ENCODE measurements at regions not wholly inside any gene's neighbourhood (a gene's known extent, or its start where the extent isn't known, plus 50 kb on each side); places are given as distances from the start of the nearest gene placed in this dataset.

DNA sequence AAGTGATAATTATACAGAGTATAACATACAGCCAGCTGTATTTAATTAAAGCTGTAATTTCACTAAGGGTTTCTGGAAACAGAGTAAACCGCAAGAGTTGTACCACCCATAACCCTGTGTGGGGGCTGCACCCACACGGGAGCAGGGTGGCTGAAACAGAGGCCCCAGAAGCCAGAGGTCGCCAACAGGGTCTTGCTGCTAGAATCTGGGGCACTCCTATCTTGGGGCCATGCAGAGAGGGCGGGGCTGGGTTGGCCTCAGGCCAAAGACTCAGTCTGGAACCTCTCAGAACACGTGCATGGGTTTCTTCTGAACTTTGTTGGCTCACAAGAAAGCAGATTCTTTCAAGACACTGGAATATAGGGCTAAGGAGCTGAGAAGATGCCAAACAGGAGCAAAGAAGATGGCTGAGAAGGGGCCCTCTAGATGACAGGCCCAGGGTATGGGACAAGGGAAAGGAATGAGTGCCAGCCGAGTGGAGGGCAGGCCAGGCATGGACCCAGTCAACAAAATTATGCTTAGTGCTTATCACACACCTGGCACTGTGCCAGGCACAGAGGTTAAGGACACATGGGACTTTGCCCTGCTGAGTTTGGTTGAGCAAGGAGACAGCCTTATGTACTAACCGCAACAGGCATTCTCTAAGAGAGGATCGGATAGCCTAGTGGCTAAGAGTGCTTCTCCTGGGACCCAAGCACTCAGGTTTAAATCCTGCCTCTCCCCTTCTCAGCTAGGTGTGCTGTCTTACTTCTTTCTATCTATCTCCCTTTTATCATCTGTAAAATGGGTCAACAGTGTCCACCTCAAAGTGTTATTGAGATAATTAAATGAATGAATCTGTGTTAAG, 96.6 kb upstream of the FOXP4 start:
- Histone ChIP-seq H3K9me3 (ENCODE audit: control insufficient read depth, low read length) (no peaks in the 10 kb centered on the region), H3K4me1 (ENCODE audit: control insufficient read depth, insufficient read depth, low read length, poor library complexity, severe bottlenecking) (no peaks in the 10 kb centered on the region), H3K27ac (ENCODE audit: insufficient read depth, low read length, poor library complexity, severe bottlenecking) (no peak overlapping the region), H3K4me3 (ENCODE audit: insufficient read depth, low read depth, low read length, poor library complexity, severe bottlenecking) (no peak overlapping the region), H3K27me3 (replicated peaks; ENCODE audit: control insufficient read depth, insufficient read depth, low read length, poor library complexity, severe bottlenecking) (no peaks in the 10 kb centered on the region), H3K36me3 (ENCODE audit: control insufficient read depth, insufficient read depth, low read length) (no peaks in the 10 kb centered on the region)
- no peak for DNase-seq

DNA sequence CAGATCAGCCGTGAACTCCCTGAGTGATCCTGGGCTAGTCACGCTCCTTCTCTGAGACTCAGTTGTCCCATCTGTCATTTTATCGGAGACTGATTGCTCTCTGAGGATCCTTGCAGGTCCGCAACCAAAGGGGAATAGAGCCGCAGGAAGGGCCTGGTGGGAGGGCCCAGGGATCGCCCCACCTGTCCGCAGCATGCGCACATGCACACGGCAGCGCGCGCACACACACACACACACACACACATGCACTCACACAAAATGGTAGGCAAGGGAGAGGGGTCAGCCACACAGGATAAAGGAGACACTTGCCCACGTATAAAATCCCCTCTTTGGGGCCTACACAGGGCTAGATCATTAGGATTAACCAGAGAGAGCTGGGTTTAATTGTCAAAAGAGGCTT, 95.6 kb upstream of the FOXP4 start:
- Histone ChIP-seq H3K27ac (ENCODE audit: insufficient read depth, low read length, poor library complexity, severe bottlenecking) (no peak overlapping the region), H3K4me1 (ENCODE audit: control insufficient read depth, insufficient read depth, low read length, poor library complexity, severe bottlenecking) (no peaks in the 10 kb centered on the region), H3K4me3 (ENCODE audit: insufficient read depth, low read depth, low read length, poor library complexity, severe bottlenecking) (no peak overlapping the region), H3K36me3 (ENCODE audit: control insufficient read depth, insufficient read depth, low read length) (no peaks in the 10 kb centered on the region), H3K27me3 (replicated peaks; ENCODE audit: control insufficient read depth, insufficient read depth, low read length, poor library complexity, severe bottlenecking) (no peaks in the 10 kb centered on the region), H3K9me3 (ENCODE audit: control insufficient read depth, low read length) (no peaks in the 10 kb centered on the region)
- DNase-seq: no peak

DNA sequence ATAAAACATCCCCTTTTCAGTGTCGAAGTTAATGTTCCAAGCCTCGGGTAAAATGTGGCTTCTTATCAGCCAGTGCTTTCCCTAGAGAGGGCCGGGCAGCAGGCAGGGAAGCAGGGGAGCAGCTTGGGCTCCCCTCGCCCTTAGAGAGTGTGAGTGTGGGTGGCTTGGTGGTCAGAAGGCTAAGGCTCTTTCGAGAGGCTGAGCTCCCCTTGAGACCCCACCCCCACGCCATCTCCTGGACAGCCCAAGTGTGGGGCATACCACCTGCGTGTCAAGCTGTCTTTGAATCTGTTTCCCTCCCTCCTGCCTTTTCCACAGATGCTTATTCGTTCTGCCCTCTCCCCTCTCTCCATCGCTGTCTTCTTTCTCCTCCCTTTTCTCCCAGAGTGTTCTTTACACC, 95.1 kb upstream of the FOXP4 start:
- Histone ChIP-seq H3K36me3 (ENCODE audit: control insufficient read depth, insufficient read depth, low read length) (no peaks in the 10 kb centered on the region), H3K4me3 (ENCODE audit: insufficient read depth, low read depth, low read length, poor library complexity, severe bottlenecking) (no peak overlapping the region), H3K4me1 (ENCODE audit: control insufficient read depth, insufficient read depth, low read length, poor library complexity, severe bottlenecking) (no peaks in the 10 kb centered on the region), H3K27me3 (replicated peaks; ENCODE audit: control insufficient read depth, insufficient read depth, low read length, poor library complexity, severe bottlenecking) (no peaks in the 10 kb centered on the region), H3K27ac (ENCODE audit: insufficient read depth, low read length, poor library complexity, severe bottlenecking) (no peak overlapping the region), H3K9me3 (ENCODE audit: control insufficient read depth, low read length) (no peaks in the 10 kb centered on the region)
- DNase-seq: no peak

DNA sequence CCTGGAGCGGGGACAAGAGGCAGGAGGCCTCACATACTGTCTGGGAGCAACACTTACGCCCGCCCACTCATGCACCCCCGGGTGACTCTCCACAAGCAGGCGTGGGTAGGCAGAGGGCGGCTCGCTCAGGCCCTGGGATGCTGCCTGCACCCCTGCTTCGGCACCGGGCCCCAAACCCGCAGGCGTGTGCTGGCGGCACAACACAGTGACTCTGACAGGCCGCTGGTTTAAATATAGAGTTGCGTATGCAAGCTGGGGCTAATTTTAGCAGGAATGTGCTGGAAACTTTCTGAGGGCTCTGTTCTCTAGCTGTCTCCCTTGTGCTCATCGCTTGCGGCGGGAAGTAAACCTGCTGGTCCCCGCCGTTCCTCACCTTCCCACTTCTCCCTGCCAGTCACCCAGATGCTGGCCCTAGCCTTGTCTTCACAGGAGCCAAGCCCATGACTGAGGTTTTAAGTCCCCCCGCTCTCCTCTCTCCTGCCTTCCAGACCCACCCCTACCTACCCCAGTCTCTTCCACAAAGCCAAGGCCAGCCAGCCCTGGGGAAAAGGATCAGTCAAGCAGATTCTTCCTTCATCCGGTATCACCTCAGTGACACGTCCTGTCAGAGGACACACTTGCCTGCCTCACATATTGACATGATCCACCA, 94.5 kb upstream of the FOXP4 start:
- no peaks in the 10 kb centered on the region for H3K27me3 ChIP-seq (replicated peaks; ENCODE audit: control insufficient read depth, insufficient read depth, low read length, poor library complexity, severe bottlenecking)
- DNase-seq: no peak
- H3K4me3 ChIP-seq (ENCODE audit: insufficient read depth, low read depth, low read length, poor library complexity, severe bottlenecking): no peak overlapping the region
- H3K36me3 ChIP-seq (ENCODE audit: control insufficient read depth, insufficient read depth, low read length): no peaks in the 10 kb centered on the region
- H3K27ac ChIP-seq (ENCODE audit: insufficient read depth, low read length, poor library complexity, severe bottlenecking): no peak overlapping the region
- no peaks in the 10 kb centered on the region for H3K4me1 ChIP-seq (ENCODE audit: control insufficient read depth, insufficient read depth, low read length, poor library complexity, severe bottlenecking)
- H3K9me3 ChIP-seq (ENCODE audit: control insufficient read depth, low read length): no peaks in the 10 kb centered on the region

DNA sequence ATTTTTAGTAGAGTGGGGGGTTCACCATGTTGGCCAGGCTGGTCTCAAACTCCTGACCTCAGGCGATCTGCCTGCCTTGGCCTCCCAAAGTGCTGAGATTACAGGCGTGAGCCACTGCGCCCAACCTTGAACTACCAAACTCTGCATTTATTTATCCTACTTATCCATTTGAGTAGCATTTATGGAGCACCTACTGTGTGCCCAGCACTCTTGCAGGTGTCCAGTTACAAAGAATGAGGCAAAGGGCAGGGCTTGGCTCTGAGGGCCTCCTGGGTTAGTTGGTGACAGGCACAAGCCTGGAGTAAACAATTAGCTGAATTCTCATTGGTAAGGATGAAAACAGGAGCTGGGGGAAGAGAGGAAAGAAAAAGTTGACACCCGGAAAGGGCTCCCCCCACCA, 93.4 kb upstream of the FOXP4 start:
- Histone ChIP-seq H3K9me3 (ENCODE audit: control insufficient read depth, low read length) (no peaks in the 10 kb centered on the region), H3K4me3 (ENCODE audit: insufficient read depth, low read depth, low read length, poor library complexity, severe bottlenecking) (no peak overlapping the region), H3K36me3 (ENCODE audit: control insufficient read depth, insufficient read depth, low read length) (no peaks in the 10 kb centered on the region), H3K4me1 (ENCODE audit: control insufficient read depth, insufficient read depth, low read length, poor library complexity, severe bottlenecking) (no peaks in the 10 kb centered on the region), H3K27me3 (replicated peaks; ENCODE audit: control insufficient read depth, insufficient read depth, low read length, poor library complexity, severe bottlenecking) (no peaks in the 10 kb centered on the region), H3K27ac (ENCODE audit: insufficient read depth, low read length, poor library complexity, severe bottlenecking) (no peak overlapping the region)
- no peak for DNase-seq

DNA sequence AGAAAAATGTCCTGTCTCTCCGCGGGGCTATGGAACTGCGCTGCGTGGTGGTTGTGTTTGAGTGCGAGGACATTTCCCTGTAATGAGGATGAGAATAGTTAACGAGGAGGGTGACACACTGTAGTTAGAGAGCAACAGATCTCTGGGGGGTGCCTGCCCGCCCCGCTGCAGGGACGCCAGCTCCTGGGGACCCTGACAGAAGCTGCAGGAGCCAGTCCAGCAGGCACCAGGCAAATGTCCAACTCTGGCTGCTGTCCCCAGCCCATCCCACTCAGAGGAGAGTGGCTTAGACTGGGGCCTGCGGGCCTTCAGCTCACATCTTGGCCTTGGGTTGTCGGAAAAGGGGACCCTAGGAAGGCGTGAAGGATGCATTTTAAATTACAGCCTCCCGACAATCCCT, 92.9 kb upstream of the FOXP4 start:
- no peak overlapping the region for H3K27ac ChIP-seq (ENCODE audit: insufficient read depth, low read length, poor library complexity, severe bottlenecking)
- DNase-seq: no peak
- H3K9me3 ChIP-seq (ENCODE audit: control insufficient read depth, low read length): no peaks in the 10 kb centered on the region
- no peaks in the 10 kb centered on the region for H3K4me1 ChIP-seq (ENCODE audit: control insufficient read depth, insufficient read depth, low read length, poor library complexity, severe bottlenecking)
- no peak overlapping the region for H3K4me3 ChIP-seq (ENCODE audit: insufficient read depth, low read depth, low read length, poor library complexity, severe bottlenecking)
- H3K36me3 ChIP-seq (ENCODE audit: control insufficient read depth, insufficient read depth, low read length): no peaks in the 10 kb centered on the region
- H3K27me3 ChIP-seq (replicated peaks; ENCODE audit: control insufficient read depth, insufficient read depth, low read length, poor library complexity, severe bottlenecking): no peaks in the 10 kb centered on the region

DNA sequence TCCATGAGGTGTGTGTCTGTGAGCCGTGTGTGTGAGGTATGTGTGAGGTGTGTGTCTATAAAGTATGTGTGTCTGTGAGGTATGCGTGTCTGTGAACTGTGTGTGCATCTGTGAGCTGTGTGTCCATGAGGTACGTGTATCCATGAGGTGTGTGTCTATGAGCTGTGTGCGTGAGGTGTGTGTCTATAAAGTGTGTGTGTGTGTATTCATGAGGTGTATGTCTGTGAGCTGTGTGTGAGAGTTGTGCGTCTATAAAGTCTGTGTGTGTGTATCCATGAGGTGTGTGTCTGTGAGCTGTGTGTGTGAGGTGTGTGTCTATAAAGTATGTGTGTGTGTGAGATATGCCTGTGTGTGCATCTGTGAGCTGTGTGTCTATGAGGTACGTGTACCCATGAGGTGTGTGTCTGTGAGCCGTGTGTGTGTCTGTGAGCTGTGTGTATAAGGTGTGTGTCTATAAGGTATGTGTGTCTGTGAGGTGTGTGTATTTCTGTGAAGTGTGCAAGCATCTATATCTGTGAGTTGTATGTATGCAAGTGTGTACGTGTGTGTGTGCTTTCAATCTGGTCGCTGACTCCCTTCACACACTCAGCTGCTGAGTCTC, 91.9 kb upstream of the FOXP4 start:
- H3K4me3 ChIP-seq (ENCODE audit: insufficient read depth, low read depth, low read length, poor library complexity, severe bottlenecking): no peak overlapping the region
- no peaks in the 10 kb centered on the region for H3K36me3 ChIP-seq (ENCODE audit: control insufficient read depth, insufficient read depth, low read length)
- H3K27me3 ChIP-seq (replicated peaks; ENCODE audit: control insufficient read depth, insufficient read depth, low read length, poor library complexity, severe bottlenecking): no peaks in the 10 kb centered on the region
- no peak for DNase-seq
- no peak overlapping the region for H3K27ac ChIP-seq (ENCODE audit: insufficient read depth, low read length, poor library complexity, severe bottlenecking)
- no peaks in the 10 kb centered on the region for H3K9me3 ChIP-seq (ENCODE audit: control insufficient read depth, low read length)
- H3K4me1 ChIP-seq (ENCODE audit: control insufficient read depth, insufficient read depth, low read length, poor library complexity, severe bottlenecking): no peaks in the 10 kb centered on the region

DNA sequence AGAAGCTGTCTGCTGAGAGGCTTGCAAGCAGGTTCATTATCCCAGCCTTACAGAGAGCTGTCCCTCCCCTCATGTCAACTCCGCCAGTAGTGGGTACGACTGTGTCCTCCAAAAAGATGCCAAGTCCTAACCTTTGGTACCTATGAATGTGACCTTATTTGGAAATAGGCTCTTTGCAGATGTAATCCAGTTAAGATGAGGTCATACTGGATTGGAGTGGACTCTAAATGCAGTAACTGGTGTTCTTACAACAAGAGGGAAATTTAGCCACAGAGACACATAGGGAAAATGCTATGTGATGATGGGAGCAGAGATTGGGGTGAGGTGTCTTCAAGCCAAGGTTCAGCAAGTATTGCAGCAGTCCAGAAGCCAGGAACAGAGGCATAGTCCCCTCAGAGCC, 90.8 kb upstream of the FOXP4 start:
- H3K4me3 ChIP-seq (ENCODE audit: insufficient read depth, low read depth, low read length, poor library complexity, severe bottlenecking): no peak overlapping the region
- no peak for DNase-seq
- H3K4me1 ChIP-seq (ENCODE audit: control insufficient read depth, insufficient read depth, low read length, poor library complexity, severe bottlenecking): no peaks in the 10 kb centered on the region
- H3K27ac ChIP-seq (ENCODE audit: insufficient read depth, low read length, poor library complexity, severe bottlenecking): no peak overlapping the region
- H3K36me3 ChIP-seq (ENCODE audit: control insufficient read depth, insufficient read depth, low read length): no peaks in the 10 kb centered on the region
- H3K27me3 ChIP-seq (replicated peaks; ENCODE audit: control insufficient read depth, insufficient read depth, low read length, poor library complexity, severe bottlenecking): no peaks in the 10 kb centered on the region
- no peaks in the 10 kb centered on the region for H3K9me3 ChIP-seq (ENCODE audit: control insufficient read depth, low read length)

DNA sequence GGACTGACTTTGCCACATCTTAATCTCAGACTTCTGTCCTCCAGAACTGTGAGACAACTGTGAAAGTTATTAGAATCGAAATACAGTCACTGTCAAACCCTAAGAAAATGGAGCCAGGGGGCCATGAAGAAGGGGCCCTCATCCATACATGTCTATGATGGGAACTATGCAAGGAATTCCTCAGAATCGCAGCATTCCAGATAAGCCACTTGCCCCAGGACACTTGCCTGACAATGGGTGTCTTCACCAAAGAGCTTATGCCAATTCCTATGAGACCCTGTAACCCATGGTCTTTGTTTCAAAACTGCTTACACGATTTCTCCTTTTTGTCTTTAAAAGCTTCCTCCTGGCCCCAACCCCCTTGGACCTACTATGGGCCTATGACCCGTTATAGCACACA, 90.4 kb upstream of the FOXP4 start:
- no peak overlapping the region for H3K27ac ChIP-seq (ENCODE audit: insufficient read depth, low read length, poor library complexity, severe bottlenecking)
- no peaks in the 10 kb centered on the region for H3K36me3 ChIP-seq (ENCODE audit: control insufficient read depth, insufficient read depth, low read length)
- H3K4me3 ChIP-seq (ENCODE audit: insufficient read depth, low read depth, low read length, poor library complexity, severe bottlenecking): no peak overlapping the region
- no peak for DNase-seq
- no peaks in the 10 kb centered on the region for H3K9me3 ChIP-seq (ENCODE audit: control insufficient read depth, low read length)
- no peaks in the 10 kb centered on the region for H3K27me3 ChIP-seq (replicated peaks; ENCODE audit: control insufficient read depth, insufficient read depth, low read length, poor library complexity, severe bottlenecking)
- H3K4me1 ChIP-seq (ENCODE audit: control insufficient read depth, insufficient read depth, low read length, poor library complexity, severe bottlenecking): no peaks in the 10 kb centered on the region

DNA sequence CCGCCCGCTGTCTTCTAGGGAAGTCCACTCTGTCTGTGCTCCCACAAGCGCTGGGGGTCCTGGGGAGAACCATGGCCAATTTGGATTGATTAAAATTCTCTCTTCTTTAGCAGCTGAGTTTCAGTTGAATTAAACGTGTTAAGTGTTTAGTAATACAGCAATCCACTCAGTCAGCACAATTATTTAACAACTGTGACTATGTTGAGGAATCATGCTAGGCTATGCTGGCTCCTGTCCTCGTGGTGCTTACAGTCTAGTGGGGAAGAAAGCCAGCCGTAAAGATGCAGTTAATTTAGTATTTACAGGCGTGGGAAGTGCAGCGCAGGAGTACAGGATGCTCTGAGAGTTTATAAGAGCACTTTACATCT, 88.9 kb upstream of the FOXP4 start:
- Histone ChIP-seq H3K27me3 (replicated peaks; ENCODE audit: control insufficient read depth, insufficient read depth, low read length, poor library complexity, severe bottlenecking) (no peaks in the 10 kb centered on the region), H3K4me1 (ENCODE audit: control insufficient read depth, insufficient read depth, low read length, poor library complexity, severe bottlenecking) (no peaks in the 10 kb centered on the region), H3K4me3 (ENCODE audit: insufficient read depth, low read depth, low read length, poor library complexity, severe bottlenecking) (no peak overlapping the region), H3K9me3 (ENCODE audit: control insufficient read depth, low read length) (no peaks in the 10 kb centered on the region), H3K36me3 (ENCODE audit: control insufficient read depth, insufficient read depth, low read length) (no peaks in the 10 kb centered on the region), H3K27ac (ENCODE audit: insufficient read depth, low read length, poor library complexity, severe bottlenecking) (no peak overlapping the region)
- no peak for DNase-seq
